MG63 (cell line): ENCODE measurements at regions not wholly inside any gene's neighbourhood (a gene's known extent, or its start where the extent isn't known, plus 50 kb on each side); places are given as distances from the start of the nearest gene placed in this dataset.

ENCODE experiments used
- DNase-seq: peaks from one replicate; pipeline ENCODE4 v3.0.0-alpha.2; 2020
- H3K27me3 ChIP-seq: fragments of 250-450 bp; sonication (Bioruptor Pico); 2 replicates; pipeline ENCODE4 v1.5.1; 2020; ENCODE audit warnings: mild to moderate bottlenecking, moderate library complexity
- H3K36me3 ChIP-seq: fragments of 250-450 bp; sonication (Bioruptor Pico); 2 replicates; pipeline ENCODE4 v1.5.1; 2020; ENCODE audit warnings: mild to moderate bottlenecking, moderate library complexity
- H3K4me3 ChIP-seq: fragments of 250-450 bp; sonication (Bioruptor Pico); 2 replicates; pipeline ENCODE4 v1.5.1; 2020; ENCODE audit warnings: mild to moderate bottlenecking, moderate library complexity
- H3K9me3 ChIP-seq: fragments of 250-450 bp; sonication (Bioruptor Pico); 2 replicates; pipeline ENCODE4 v1.5.1; 2020; ENCODE audit warnings: mild to moderate bottlenecking, moderate library complexity

DNA sequence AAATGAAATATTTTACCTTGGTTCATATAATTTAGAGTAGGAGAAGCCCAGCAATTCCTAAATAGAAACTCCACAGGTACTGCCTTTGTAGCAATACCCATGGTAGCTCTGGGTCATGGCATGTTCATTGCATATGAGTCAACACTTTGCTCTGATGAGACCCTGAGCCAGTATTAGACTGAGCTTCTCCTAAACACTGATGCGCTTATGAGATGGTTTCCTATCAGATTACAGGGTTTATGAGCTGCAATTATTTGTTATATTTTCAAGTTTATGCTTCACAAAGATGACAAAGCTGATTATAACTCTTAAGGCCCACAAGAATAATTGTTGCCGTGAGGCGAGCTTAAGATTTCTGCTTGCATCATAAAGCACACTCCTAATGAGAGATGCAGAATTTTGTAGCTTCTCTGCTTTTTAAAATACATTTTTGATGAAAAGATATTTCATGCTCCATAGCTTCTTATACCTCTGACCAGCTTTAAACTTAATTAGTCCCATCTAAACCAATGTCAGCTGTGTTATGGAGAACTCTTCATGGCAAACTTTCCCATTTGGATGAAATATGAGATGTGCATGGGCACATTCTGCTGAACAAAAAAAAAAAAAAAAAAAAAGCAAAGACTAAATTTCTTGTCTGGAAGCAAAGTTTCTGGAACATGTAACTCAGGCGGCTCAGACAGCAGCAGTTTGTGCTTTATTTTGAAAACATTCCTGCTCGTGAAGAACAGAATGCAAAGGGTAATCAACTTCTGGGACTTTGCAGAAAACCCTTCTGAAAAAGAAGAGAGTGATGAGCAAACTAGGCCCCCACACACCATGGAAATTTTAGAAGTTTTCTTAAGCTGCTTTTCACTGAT lies 162.6 kb downstream of the KCNE4 start:
- H3K4me3 ChIP-seq: no peak overlapping the region
- peaks cover 5% of the 10 kb centered on the region; the same call in 1 of the 2 replicates for H3K9me3 ChIP-seq
- no peaks in the 10 kb centered on the region for H3K36me3 ChIP-seq
- H3K27me3 ChIP-seq: no peaks in the 10 kb centered on the region
- DNase-seq: no peak

DNA sequence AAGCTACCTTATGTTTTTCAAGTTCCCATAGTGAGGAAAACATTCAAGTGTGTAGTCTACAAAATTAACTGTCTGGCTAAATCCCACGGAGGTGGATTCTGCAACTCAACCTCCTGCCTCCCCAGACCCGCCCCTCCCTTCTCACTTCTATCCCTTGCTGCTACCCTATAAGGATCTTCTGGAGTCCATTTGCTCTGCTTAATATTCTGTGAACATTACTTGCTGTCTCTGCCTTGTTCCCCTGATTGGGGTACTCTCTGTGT lies 163.2 kb downstream of the KCNE4 start:
- no peaks in the 10 kb centered on the region for H3K27me3 ChIP-seq
- DNase-seq: no peak

DNA sequence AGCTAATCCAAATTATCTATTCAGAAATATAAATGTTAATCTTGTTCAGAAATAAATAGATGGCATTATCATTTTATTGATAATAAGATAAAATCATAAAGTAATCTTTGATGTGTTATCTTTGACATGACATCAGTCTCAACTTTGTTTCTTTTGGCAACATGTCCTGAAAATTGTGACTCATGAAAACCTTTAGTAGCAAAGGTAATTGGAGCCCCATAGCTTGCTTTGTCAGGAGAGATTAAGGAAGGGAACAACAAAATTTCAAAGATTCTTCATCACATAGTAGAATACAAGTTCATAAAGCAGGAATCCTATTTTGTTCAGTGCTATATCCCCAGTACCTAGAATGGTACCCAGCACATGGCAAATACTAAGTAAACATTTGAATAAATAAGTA lies 165.4 kb downstream of the KCNE4 start:
- Histone ChIP-seq H3K9me3 (no peaks in the 10 kb centered on the region), H3K4me3 (no peak overlapping the region), H3K36me3 (no peaks in the 10 kb centered on the region), H3K27me3 (no peaks in the 10 kb centered on the region)
- DNase-seq: no peak

More for the DNA sequence above, 163.2 kb downstream of the KCNE4 start:
- H3K9me3 ChIP-seq: peaks cover 5% of the 10 kb centered on the region; the same call in 1 of the 2 replicates
- H3K4me3 ChIP-seq: no peak overlapping the region
- H3K36me3 ChIP-seq: no peaks in the 10 kb centered on the region

DNA sequence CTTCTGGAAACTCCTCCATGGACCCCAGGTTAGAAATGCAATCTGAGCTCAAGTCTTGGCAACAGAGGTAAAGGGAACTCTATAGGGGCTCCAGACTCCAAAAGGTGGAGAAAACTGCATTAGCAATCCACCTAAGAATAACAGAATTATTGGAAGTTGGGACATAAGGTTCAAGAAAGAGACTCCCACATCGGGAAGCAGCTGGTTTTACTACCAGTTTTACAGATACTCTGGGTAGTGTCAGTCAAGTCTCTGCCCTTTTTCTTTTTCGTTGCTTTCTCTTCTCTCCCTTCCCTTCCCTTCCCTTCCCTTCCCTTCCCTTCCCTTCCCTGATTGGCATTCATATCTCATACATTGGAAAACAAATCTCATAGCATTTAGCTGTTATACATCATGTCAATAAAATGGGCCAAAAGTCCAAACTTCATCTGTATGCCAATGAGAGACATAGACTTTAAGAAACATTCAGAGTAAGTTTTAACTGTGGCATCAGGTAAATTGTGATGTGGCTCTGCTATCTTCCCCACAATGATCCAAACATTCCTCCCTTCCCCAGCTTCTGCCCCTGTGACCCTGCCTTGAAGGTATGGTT lies 166.7 kb downstream of the KCNE4 start:
- H3K27me3 ChIP-seq: no peaks in the 10 kb centered on the region
- H3K36me3 ChIP-seq: no peaks in the 10 kb centered on the region
- no peaks in the 10 kb centered on the region for H3K9me3 ChIP-seq
- no peak overlapping the region for H3K4me3 ChIP-seq
- DNase-seq: no peak

DNA sequence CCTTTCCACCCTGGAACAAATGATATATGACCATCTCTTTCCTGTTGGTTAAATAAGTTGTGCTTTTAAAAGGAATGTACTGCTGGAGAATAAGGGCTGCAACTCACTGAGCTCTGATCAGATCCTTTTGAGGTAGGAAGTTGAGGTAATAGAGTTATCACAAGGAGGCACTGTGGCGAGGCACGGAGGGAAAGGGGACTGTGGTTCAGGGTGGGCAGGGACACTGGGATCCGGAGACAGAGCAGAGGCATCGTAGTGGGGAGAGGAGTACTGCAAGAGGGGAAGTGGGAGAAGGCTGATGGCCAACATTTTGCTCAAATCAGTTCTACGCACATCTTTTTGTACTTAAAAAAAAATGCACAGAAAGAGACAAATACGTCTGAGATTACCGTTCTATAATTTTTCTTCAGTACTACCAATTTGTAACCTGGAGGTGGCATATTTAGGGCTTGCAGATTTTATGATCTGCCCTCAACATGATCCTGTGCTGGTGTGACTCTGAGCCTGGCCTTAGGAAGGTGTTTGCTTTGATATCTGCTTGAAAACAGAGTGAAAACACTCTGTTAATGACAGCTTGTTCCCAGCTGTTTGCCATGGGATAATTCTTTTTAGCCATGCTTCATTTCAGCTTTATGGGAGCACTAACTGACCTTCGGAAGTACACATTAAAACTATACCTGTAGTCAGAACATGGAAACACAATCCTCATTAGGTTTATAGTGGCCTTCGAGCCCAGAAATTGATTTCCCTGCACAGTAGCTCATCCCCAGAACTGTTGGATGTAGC lies 168.1 kb downstream of the KCNE4 start:
- no peaks in the 10 kb centered on the region for H3K9me3 ChIP-seq
- H3K27me3 ChIP-seq: no peaks in the 10 kb centered on the region
- DNase-seq: no peak
- H3K36me3 ChIP-seq: no peaks in the 10 kb centered on the region
- H3K4me3 ChIP-seq: no peak overlapping the region

DNA sequence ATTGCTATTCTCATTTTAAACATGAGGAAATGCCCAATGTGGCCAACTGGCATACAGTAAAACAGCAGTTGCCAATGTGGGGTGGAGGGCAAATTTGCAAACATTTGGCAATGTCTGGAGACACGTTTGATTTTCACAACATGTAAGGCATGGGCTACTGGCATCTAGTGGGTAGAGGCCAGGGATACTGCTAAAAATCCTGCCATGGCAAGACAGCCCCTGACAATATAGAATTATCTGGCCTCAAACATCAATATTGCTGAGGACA lies 168.6 kb downstream of the KCNE4 start:
- H3K9me3 ChIP-seq: no peaks in the 10 kb centered on the region
- DNase-seq: no peak
- H3K36me3 ChIP-seq: no peaks in the 10 kb centered on the region
- H3K27me3 ChIP-seq: no peaks in the 10 kb centered on the region
- no peak overlapping the region for H3K4me3 ChIP-seq

- Histone ChIP-seq H3K9me3 (no peaks in the 10 kb centered on the region), H3K27me3 (no peaks in the 10 kb centered on the region), H3K36me3 (no peaks in the 10 kb centered on the region), H3K4me3 (no peak overlapping the region)
- no peak for DNase-seq
These were observed 169.3 kb downstream of the KCNE4 start for GRCh38 chr2:223221139-223221835.

DNA sequence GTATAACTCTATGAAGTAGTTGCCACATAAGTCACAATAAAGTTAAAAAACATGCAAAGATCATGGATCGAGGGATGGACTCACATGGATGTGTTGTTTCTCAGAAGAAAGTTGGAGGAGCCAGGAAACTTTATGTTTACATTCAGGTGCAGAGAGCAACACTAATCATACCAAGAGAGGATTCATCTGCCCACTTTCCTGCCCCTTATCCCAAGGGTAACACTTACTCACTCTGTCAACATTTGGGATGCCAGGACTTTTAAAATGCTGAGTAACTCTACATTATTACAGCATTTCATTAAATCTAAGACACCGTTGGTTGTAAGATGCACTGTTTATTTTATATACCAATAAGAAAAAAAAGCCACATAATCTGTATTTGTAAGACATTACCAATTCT lies 170.4 kb downstream of the KCNE4 start:
- peak; percentile 42 for DNase-seq
- Histone ChIP-seq H3K27me3 (no peaks in the 10 kb centered on the region), H3K36me3 (no peaks in the 10 kb centered on the region), H3K9me3 (no peaks in the 10 kb centered on the region), H3K4me3 (no peak overlapping the region)

DNA sequence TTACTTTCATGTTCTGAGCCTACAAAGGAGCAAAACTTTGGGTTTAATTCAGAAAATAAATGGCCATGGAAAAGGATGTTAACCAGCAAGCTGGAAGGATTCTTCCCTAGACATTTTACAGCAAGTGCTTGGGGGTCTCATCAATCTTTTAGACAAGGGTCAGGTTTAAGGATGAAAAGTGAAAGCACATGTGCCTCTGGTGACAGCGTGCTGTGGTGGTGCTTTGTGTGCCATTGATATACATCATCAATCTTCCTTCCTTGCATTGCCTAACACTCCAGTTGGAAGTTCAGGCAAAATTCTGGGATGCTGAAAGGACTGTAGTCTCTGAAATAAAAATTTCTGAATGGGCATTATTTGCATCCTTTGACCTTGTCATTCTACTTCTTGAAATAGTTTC lies 171.2 kb downstream of the KCNE4 start:
- Histone ChIP-seq H3K36me3 (no peaks in the 10 kb centered on the region), H3K27me3 (no peaks in the 10 kb centered on the region), H3K4me3 (no peak overlapping the region), H3K9me3 (no peaks in the 10 kb centered on the region)
- DNase-seq: no peak

DNA sequence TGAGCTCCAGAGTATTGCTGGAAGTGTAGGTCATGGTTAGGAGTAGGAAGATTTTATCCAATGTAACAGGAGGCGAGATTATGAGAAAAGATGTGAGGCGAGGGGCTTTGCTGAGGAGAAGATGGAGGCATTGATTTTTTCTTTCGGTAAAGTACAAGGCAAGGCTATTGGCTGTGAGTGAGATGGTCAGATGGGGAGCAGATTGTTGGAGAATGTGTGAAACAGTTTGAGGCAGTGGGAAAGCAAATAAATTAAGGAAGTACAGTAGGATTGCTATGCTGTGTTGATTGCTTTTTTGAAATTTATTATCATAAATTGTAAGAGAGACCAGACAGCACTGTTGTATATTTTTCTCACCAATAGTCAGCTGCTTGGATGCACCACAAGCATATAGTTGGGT lies 173.3 kb downstream of the KCNE4 start:
- Histone ChIP-seq H3K36me3 (no peaks in the 10 kb centered on the region), H3K9me3 (no peaks in the 10 kb centered on the region), H3K4me3 (no peak overlapping the region), H3K27me3 (no peaks in the 10 kb centered on the region)
- DNase-seq: no peak

DNA sequence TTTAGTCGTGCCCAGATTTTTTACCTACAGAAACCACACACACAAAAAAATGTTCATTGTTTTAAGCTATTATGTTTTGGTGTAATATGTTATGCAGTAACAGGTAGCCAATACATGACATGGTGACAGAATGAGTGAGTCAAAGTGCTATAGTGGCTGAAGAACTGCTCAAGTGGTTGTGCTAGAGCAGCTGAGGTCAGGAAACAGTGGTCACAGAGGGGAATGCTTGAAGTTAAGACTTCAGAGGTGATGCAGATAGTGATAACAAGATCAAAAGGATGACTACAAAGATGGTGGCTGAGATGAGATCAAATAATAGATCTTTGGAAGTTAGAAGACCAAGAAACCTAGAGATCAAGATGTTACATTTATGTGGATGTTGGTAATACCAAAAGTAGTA lies 174.3 kb downstream of the KCNE4 start:
- no peaks in the 10 kb centered on the region for H3K9me3 ChIP-seq
- DNase-seq: no peak
- no peaks in the 10 kb centered on the region for H3K36me3 ChIP-seq
- no peak overlapping the region for H3K4me3 ChIP-seq
- no peaks in the 10 kb centered on the region for H3K27me3 ChIP-seq

DNA sequence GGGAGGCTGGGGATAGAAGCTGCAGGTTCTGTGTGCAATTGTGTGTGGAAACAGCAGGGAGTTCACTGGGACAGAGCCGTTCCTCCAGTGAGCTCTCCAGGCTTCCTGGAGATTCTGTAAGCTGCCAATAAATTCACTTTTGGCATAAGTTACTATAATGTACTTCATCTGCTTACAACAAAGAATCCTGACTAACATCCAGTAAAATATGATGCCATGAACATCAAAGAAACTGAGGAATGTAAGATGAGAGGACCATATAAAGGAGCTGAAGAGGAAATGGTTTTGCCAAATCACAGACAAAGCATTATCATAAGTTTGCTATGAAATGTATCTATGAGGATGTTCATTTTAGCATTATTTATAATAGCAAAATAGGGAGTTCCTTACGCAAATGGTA lies 175.3 kb downstream of the KCNE4 start:
- H3K36me3 ChIP-seq: no peaks in the 10 kb centered on the region
- H3K4me3 ChIP-seq: no peak overlapping the region
- H3K27me3 ChIP-seq: no peaks in the 10 kb centered on the region
- peak; percentile 45 for DNase-seq
- no peaks in the 10 kb centered on the region for H3K9me3 ChIP-seq

DNA sequence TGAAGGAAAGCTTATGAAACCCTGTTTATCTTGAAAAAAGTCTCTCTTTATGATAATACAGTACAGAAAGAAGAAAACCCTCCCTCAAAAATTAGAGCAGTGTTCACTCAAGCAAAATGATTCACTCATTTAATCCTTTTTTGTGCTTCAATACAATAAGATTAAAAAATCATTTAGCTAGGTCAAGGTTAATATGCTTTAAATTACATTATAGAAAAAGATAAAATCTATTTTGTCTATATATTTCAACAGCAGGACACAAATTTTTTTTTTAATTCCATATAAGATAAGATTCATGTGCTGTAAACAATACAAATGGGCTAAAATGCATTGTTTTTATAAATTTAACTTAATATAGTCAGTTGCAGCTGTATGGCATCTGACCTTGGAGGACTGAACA lies 176.9 kb downstream of the KCNE4 start:
- H3K27me3 ChIP-seq: no peaks in the 10 kb centered on the region
- H3K9me3 ChIP-seq: no peaks in the 10 kb centered on the region
- no peaks in the 10 kb centered on the region for H3K36me3 ChIP-seq
- no peak for DNase-seq
- H3K4me3 ChIP-seq: no peak overlapping the region

DNA sequence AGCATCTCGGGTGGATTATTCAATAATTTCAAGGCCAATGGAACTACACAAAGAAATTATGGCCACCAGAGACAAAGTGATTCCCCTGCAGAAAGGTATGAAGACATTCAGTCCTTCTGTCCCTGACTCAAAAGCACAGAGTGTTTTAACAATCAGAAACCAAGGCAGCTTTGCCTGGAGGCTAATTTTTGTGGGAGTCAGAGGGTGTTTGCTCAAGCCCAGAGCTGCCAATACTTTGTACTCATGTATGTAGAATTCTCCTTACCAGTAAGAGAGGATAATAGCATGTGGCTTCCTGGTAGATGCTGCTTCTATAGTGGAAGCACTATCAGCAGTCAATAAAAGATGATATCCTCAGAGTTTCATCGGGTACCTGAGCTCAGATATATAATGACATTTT lies 178.4 kb downstream of the KCNE4 start:
- no peak for DNase-seq
- no peak overlapping the region for H3K4me3 ChIP-seq
- no peaks in the 10 kb centered on the region for H3K36me3 ChIP-seq
- H3K9me3 ChIP-seq: no peaks in the 10 kb centered on the region
- no peaks in the 10 kb centered on the region for H3K27me3 ChIP-seq

DNA sequence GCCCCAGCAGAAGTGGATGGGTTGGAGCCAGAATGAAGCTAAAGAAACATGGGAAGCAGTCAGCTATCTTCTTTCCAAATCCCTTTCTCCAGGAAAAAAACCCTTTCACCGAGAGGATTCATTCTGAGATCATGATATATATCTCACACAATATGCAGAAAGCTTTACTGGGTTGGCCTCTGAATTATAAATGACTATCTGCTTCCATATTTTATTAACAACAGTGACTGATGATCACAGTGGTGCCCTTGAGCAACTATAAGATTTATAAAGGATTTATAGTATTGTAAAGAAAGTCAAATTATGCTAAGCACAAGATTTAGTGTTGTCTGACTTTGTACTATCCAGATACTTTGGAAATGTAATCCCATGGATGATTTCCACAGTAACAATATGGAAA lies 180.3 kb downstream of the KCNE4 start:
- H3K36me3 ChIP-seq: no peaks in the 10 kb centered on the region
- no peak for DNase-seq
- H3K4me3 ChIP-seq: no peak overlapping the region
- no peaks in the 10 kb centered on the region for H3K9me3 ChIP-seq
- no peaks in the 10 kb centered on the region for H3K27me3 ChIP-seq

- Histone ChIP-seq H3K9me3 (no peaks in the 10 kb centered on the region), H3K36me3 (no peaks in the 10 kb centered on the region), H3K27me3 (no peaks in the 10 kb centered on the region), H3K4me3 (no peak overlapping the region)
- DNase-seq: no peak
These were observed 180.9 kb downstream of the KCNE4 start for GRCh38 chr2:223232896-223233295.

DNA sequence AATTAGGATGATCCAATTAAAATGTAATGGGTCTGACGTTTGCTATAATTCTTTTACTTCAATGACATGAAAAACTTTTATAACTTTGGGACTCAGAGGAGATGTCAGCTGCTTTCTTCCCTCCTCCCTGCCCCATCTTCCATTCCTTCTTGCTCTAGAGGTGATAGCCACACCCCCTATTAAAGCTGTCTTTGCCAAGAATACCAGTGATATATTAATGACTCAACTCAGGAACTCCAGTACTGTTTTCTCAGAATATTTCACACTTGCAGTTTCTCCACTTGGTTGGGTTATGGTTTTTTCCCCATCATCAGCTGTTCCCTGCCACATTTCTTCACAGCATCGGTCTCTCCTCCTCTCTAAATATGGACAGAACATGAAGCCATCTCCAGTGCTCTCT lies 184.0 kb downstream of the KCNE4 start:
- Histone ChIP-seq H3K9me3 (no peaks in the 10 kb centered on the region), H3K4me3 (no peak overlapping the region), H3K27me3 (no peaks in the 10 kb centered on the region), H3K36me3 (no peaks in the 10 kb centered on the region)
- no peak for DNase-seq
